Ecto neural progenitor cell (in vitro differentiated cells): ENCODE measurements at regions not wholly inside any gene's neighbourhood (a gene's known extent, or its start where the extent isn't known, plus 50 kb on each side); places are given as distances from the start of the nearest gene placed in this dataset.

ENCODE experiments used
- DNase-seq: peaks from one replicate; pipeline ENCODE4 v3.0.0-alpha.2; 2018; ENCODE audit warnings: low spot score

GRCh38 chr10:29026802-29027580, 261.9 kb upstream of the LYZL1 start:
- DNase-seq = no peak

DNA sequence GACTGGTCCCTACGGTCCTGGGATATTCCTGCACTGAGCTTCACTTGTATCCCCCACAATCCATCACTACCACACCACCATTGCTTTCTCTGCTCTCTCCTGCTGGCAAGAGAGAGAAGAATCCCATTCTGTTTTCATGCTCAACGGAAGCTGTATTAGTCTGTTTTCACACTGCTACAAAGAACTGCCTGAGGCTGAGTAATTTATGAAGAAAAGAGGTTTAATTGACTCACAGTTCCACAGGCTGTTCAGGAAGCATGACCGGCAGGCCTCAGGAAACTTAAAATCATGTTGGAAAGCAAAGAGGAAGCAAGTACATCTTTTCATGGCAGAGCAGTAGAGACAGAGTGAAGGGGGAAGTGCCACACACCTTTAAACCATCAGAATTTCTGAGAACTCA, 260.4 kb upstream of the LYZL1 start:
- DNase-seq = no peak

DNA sequence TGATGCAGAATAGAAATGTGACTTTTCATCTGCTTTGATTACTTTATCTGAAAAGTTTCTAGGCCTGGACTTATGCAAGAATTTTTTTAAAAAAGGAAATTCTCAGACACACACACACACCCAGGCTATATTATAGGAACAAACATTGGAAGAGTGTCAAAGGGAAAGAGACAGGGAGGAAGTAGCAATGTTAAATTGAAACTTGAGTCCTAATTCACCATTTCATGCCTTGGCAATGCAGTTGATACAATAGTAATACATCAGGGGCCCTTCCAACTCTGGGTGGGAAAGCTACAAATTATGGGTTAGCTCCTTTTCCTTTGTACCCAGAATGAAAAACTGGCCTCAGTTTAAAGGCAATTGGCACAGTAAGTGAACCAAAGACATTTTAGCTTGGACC, 258.0 kb upstream of the LYZL1 start:
- DNase-seq = no peak

- DNase-seq = no peak
Measured at GRCh38 chr10:29032169-29032568, 256.7 kb upstream of the LYZL1 start.

GRCh38 chr10:29033311-29033940, 255.4 kb upstream of the LYZL1 start:
- no peak for DNase-seq

DNA sequence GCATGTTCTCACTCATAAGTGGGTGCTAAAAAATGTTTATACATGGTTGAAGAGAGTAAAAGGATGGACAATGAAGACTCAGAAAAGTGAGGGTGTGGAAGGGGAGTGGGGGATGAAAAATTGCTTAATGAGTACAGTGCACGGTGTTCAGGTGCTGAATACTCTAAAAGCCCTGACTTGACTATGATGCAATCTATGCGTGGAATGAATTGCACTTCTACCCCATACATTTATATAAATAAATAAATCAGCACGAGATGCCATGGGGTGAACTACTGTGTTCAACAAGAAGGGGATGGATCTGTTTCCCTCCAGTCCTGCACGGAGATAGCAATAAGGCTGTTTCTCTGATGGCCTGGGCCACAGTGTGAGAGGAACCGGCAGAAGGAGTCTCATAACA, 254.3 kb upstream of the LYZL1 start:
- no peak for DNase-seq

DNA sequence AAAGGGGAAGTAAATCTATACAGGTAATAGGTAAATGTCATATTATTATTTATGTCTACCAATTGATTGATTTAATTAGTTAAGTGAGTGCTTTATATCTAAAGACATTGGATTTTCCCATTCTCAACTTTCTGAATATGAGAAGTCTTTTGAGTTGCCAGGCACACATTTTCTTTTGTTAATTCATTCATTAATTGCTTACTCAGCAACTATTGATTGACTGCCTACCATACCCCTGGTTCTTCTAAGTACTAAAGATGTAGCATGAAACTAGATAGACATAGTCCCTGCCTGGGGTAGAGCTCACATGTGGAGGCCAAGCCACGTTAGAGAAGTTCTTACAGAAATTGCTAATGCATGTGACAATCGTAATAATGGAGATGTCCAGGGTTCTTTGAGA, 253.1 kb upstream of the LYZL1 start:
- DNase-seq = no peak

DNA sequence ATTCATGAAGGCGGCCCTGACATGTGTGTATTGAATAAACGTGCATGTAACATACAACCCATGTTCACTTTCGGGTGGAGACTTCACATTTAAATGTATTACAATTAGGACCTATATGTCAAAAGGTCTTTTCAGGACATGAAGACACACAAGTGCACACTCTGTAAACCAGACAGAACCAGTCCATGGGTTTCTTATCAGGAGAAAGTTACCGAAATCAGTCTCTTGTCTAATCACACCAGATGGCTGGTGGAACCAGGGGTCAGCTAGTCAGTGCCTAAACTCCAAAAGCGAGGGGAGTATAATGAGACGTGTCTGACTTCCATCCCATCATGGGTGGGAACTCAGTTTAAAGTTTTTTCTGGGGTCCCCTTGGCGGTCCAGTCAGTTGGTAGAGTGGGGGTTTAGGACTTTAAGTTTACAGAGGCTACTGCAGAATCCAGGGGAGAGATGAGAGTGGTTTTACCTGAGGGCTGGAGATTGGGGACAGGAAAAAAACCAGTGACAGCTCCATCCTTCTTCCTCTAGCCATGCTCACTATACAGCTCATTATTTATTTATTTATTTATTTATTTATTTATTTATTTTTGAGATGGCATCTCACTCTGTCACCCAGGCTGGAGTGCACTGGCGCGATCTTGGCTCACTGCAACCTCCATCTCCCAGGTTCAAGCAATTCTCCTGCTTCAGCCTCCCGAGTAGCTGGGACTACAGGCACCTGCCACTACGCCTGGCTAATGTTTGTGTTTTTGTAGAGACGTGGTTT, 251.3 kb upstream of the LYZL1 start:
- DNase-seq = no peak

- DNase-seq = no peak
Measured at GRCh38 chr10:29039091-29039490, 249.8 kb upstream of the LYZL1 start.

- DNase-seq = no peak
Measured at GRCh38 chr10:29039677-29040189, 249.1 kb upstream of the LYZL1 start.

DNA sequence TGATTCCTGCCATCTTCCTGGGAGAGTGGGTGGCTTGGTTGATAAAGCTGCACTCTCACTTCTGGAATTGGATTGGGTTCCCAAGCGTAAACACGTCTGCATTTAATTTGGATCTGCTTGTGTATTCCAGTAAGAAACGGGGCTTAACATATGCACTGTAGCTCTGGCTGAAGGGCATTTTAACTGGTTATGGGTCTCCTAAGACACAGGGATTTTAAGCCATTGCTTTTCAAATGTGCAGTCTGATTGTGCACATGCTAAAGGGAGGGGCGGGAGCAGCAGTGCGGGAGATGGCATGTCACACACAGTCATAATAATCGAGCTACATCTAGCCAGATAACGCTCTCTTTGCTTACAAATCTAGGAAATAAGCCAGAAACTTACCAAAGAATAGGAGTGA, 247.3 kb upstream of the LYZL1 start:
- DNase-seq = no peak

DNA sequence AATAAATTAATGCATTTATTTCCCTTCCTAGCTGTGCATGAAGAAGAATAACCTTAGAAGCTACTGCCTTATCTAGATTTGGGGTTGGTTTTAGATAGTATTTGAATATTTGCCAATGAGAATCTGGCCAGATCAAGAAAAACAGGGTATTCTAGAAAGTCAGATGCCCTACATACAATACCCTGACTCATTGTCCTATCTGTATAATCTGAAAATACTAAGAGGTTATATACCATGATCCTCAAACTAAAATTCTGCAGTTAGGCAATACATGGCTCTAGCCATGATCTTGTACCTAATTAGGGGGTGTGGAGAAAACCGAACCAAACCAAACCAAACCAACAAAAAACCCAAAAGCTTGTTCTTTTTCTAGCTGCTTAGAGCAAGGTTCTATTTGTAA, 240.4 kb upstream of the LYZL1 start:
- DNase-seq = no peak

GRCh38 chr10:29050081-29050480, 238.8 kb upstream of the LYZL1 start:
- no peak for DNase-seq

DNA sequence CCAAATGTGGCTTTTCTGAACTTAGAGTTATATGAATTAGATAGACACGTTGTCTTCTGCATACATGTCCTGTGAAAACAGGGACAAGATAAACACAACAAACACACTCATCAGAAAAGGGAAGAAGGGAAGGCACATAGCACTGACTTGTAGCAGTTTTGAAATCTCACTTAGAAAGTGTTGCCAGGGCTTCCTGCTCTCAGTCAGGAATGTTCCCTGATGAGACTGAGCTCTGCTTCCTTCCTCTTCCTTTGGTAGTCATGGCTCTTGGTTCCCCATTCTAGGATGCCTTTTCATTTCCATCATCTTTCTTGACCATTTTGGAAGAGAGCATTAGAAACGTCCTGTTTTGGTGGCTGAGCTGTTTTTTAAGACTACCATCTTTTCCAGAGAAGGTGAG, 233.8 kb upstream of the LYZL1 start:
- DNase-seq = no peak

GRCh38 chr10:29056729-29057128, 232.1 kb upstream of the LYZL1 start:
- no peak for DNase-seq

DNA sequence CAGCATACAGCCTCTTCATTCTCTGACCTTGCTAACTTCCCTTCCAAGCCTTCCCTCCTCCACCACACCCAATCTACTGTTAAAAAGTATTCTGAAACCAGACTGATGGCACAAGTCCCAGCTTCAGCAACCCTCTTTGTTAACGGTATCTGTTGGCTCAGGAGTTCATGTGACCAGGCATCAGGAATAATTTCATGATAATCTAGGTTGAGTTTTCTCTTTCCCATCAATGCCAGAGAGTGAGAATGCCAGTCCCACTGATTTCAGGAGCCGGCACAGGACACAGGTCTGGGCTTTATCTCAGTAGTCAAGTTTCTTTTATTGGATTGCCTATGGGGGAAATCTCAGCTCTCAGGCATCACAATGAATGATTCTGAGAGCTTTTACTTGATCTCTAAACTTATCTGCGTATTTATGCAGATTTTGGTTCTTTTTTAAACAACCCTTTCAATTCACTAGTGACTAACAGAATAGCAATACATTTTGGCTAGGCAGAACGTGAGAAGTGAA, 231.0 kb upstream of the LYZL1 start:
- DNase-seq = no peak

GRCh38 chr10:29063806-29064644, 224.8 kb upstream of the LYZL1 start:
- DNase-seq = no peak

- no peak for DNase-seq
Measured at GRCh38 chr10:29064680-29065079, 224.2 kb upstream of the LYZL1 start.

GRCh38 chr10:29067161-29067560, 221.7 kb upstream of the LYZL1 start:
- DNase-seq = no peak

DNA sequence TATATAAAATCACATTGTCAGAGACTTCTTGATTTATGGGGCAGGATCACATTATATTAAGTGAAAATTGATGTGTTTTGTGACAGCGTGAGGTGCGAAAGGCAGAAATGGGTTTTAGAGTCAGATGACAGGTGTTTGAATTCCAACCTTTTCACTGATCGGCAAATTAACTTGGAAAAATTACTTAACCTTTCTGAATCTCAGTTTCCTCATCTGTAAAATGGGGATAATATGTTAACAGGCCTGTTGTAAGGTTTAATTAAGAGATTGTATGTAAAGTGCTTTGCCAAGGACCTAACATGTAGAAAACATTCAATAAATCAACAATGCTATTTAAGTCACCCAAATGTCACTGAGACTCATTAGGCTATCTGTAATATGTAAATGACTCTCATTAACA, 221.2 kb upstream of the LYZL1 start:
- no peak for DNase-seq

DNA sequence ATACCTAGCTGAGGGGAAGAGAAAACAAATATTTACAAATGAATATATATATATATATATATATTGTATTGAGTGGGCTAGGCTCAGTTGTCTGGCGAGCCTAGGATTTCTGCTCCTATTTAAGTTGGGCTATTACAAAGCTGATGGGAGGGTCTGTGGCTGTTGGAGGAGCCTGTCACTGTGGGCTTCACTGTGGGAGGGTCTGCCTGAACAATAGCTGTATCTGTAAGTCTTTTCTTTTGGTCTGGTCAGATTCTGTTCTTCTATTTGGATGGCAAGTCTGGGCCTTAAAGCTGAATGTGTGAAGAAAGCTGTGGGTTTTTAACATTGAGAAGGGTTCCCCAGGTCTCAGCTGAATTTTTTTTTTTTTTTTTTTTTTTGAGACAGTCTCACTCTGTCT, 220.6 kb upstream of the LYZL1 start:
- no peak for DNase-seq

GRCh38 chr10:29068966-29069365, 219.9 kb upstream of the LYZL1 start:
- DNase-seq = no peak
